Limb (tissue), 2 donors: ENCODE measurements at regions not wholly inside any gene's neighbourhood (a gene's known extent, or its start where the extent isn't known, plus 50 kb on each side); places are given as distances from the start of the nearest gene placed in this dataset.
A peak's percentile ranks its signal among the peaks of the same experiment; 100 is the strongest.
"Not testable (repeated sequence)": the region's sequence is repeated elsewhere in the genome, so short reads cannot be mapped to it uniquely, and the experiment has no call there.

Experiments used
- DNase-seq, 2 donors: peaks; one replicate each; pipeline ENCODE4 v3.0.0-alpha.2; 2016; ENCODE audit errors: extremely low spot score in 2 of 2

DNA sequence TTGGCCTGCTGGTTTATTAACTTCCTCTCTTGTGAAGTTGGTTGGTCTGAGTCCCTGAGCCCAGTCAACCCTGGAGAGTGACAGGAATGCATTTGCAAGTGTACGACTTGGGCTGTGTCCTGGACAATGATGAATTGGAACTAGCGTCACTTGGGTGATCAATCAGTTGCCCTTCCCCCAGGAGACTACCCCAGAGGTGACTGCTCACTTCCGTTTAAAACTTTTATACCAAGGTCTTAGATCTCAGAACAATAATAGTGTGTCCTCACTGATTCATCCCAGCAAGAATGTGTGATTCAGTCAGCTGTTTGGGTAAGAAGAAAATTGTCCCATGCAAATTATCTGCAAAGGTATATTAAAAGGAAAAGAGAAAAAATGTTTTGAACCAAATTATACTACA lies 102.9 kb upstream of the ARMC3 start:
- no peak for DNase-seq

DNA sequence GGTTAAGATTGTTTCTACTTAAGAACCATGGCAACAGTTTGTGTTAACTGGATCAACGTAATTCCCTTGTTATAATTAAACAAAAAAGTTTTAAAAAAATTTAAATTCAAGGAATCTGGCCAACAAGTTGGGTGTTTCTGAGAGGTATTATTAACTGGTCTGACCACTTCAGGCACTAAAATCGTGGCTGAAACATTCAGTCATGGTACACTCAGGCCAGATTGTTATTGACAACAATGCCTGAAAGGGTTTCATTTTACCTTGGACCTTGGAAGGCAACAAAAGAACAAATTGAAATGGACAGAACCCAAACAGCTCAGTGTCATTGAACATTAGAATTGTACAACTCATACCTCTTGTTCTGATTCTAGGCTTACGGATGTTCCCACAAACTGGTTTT lies 103.3 kb upstream of the ARMC3 start:
- no peak for DNase-seq

DNA sequence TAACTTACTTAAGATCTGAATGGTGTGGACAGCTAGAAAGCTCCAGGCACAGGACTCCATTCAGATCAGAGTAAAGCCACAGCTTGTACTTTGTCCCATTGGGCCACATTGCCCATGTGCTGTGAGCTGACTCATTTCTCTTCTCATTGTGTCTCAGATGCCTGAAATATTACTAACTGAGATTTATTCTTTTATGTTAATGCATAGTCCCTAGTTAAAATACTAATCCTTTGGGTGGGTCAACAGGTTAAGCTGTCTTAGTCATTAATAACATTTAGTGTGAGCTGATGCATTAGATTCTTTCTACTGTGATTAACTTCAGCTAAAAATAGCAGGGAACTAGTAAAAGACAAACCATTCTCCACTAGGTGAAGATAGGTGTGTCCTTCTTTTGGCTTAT lies 104.7 kb upstream of the ARMC3 start:
- no peak for DNase-seq

DNA sequence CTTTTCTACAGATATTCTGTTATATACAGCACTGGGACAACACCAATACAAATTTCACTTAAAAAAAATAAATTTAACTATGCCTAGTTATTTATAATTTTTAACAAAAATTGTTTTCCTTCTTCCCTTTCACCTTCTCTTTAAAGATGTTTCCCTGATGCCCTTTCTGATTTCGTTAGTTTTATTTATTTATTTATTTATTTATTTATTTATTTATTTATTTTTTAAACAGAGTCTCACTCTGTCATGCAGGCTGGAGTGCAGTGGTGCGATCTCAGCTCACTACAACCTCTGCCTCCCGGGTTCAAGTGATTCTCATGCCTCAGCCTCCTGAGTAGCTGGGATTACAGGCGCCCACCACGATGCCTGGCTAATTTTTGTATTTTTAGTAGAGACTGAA lies 105.9 kb upstream of the ARMC3 start:
- not testable (repeated sequence) for DNase-seq

DNA sequence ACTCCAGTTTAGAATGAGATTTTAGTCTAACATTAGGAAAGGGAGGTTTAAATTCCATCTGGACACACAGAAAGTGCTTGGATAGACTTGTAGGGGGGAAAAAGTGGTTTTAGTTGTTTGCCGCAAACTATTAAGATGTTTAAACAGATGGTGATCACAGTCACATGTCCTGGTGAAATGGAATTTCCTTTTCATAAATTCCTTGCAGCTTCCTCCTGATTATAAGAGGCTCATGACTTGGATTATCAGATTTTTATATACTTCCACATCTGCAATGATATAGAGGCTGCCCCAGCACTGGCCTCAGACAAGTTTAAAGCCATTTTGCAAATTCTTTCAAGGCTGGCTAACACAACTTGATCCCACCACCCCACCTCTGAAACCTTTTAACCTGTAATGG lies 106.4 kb upstream of the ARMC3 start:
- DNase-seq: no peak

- no peak for DNase-seq
Measured at GRCh38 chr10:22816298-22816653, 101.9 kb upstream of the PIP4K2A start.

- no peak for DNase-seq
Measured at GRCh38 chr10:22810643-22811465, 96.5 kb upstream of the PIP4K2A start.

GRCh38 chr10:22807238-22807637 lies 92.9 kb upstream of the PIP4K2A start:
- DNase-seq: no peak

DNA sequence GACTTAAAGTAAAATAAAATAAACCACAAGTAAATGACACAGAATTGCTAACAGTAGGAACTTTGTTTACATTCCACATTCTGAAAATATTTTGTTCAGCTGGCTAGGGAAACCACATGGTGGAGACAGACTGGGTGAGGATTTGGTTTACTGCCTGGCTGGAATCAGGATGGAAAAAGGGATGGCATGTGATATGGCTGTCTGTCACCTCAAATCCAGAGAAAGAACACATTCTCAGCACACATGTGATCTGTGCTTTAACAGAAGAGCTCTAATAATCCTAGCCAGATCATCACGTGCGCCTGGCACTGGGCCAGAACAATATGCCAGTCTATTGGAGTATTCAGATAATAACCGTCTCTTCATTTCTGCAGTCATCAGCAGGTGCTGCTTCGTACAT lies 90.9 kb upstream of the PIP4K2A start:
- peak in 1 of 2 donors; percentile 51 for DNase-seq

GRCh38 chr10:22803261-22803885 lies 89.0 kb upstream of the PIP4K2A start:
- DNase-seq: peak in 1 of 2 donors; percentile 34

DNA sequence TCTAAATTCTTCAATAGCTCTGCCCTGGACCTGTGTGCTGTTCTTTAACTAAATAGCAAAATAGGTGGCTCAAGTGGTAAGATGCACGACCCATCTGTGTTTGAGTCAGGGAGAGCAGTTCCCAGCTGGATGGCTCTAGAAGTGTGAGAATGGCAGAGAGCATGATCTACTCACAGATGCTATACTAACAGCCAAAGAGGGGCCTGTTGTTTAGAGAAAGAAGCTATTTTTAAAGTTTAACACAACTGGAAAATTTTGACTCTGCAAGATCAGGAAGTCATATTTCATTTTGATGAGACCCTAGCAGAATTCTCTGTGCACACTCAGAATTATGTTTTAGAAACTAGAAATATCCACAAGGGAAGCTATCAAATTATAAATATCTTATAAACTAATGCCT lies 87.4 kb upstream of the PIP4K2A start:
- DNase-seq: no peak

DNA sequence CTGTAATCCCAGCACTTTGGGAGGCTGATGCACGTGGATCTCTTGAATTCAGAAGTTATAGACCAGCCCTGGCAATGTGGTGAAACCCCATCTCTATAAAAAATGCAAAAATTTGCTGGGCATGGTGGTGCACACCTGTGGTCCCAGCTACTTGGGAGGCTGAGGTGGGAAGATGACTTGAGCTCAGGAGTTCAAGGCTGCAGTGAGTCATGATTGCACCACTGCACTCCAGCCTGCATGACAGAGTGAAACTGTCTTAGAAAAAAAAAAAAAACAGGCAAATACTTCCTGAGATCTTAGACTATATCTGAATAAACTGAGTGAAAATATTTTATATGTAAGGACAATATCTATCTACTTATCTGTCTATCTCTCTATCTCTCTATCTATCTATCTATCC lies 83.4 kb upstream of the PIP4K2A start:
- DNase-seq: not testable (repeated sequence)

GRCh38 chr10:22795546-22795945 lies 81.2 kb upstream of the PIP4K2A start:
- DNase-seq: no peak

- DNase-seq: no peak
Measured at GRCh38 chr10:22792161-22792560, 77.8 kb upstream of the PIP4K2A start.

GRCh38 chr10:22791665-22792064 lies 77.3 kb upstream of the PIP4K2A start:
- DNase-seq: no peak

GRCh38 chr10:22784668-22785067 lies 70.3 kb upstream of the PIP4K2A start:
- no peak for DNase-seq

- no peak for DNase-seq
Measured at GRCh38 chr10:22783807-22784206, 69.4 kb upstream of the PIP4K2A start.

DNA sequence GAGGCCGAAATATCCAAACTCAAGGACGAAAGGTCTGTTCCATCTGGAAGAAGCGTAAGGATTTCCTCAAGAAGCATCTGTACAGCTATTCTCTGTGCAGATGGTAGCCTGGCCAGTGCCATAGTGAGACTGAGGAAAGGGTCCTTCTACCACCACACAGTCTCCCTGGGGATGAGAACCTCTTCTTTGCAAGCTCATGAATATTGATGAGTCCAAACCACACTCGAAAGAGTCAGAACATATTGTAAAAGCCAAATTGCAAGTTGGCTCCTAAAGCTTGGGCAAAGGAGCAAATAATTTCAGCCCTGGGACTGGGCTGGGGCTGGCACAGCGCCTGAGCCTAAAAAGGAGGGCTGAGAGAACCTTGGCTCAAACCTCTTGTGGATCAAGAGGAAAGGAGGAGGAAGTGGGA lies 66.1 kb upstream of the PIP4K2A start:
- no peak for DNase-seq

DNA sequence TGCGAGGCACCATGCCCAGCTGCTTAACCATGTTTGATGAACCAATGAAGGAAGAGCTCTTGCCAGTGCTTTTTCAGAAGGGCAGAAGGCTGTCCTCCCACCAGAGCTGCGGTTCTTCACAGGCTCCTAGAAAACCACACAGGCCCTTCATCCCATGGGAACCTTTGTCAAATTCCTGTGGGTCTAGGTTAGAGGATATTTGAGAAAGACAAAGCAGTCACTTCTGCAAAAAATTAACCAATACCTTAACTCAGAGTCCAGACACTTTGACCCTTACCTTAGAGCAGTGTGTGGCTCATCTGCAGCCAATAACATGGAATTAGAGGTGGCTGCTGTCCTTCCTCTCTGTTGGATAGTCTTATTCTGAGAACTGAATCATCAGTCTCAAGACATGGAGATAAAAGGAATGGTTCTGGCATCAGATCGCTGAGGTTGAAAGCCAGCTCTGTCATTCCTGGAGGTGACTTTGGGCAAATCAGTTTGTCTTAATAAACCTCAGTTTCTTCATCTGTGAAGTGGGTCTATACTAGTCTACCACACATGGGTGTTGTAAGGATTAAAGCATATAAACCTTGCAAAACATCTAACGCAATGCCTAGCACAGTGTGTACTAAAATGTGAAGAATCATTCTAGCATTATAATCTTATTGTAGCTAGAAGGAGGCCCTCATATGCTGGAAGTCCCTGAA lies 65.1 kb upstream of the PIP4K2A start:
- no peak for DNase-seq

- no peak for DNase-seq
Measured at GRCh38 chr10:22774102-22774501, 59.7 kb upstream of the PIP4K2A start.

DNA sequence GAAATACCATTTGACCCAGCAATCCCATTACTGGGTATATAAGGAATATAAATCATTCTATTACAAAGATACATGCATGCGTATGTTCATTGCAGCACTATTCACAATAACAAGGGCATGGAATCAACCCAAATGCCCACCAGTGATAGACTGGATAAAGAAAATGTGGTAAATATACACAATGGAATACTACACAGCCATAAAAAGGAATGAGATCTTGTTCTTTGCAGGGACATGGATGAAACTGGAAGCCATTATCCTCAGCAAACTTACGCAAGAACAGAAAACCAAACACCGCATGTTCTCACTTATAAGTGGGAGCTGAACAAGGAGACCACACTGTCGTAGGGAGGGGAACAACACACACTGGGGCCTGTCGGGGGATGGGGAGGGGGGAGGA lies 57.3 kb upstream of the PIP4K2A start:
- DNase-seq: not testable (repeated sequence)

DNA sequence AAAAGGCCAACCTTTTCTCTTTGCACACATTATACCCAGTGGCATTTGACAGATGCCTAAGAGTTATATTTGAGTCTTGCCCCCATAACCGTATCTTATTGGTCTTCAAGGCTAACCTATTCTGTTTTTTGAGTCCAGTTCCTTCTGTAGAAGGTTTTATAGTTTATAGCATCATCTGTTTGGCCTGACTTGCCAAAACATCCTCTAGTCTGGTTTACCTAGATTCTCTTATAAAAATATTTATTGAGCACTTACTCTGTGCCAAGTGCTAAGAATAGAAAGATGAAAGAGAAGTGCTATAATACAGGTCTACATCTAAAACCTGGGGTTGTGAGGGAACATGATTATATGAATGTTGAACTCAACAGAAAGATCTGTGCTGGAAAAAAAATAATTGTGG lies 55.9 kb upstream of the PIP4K2A start:
- no peak for DNase-seq

GRCh38 chr10:22767859-22768258 lies 53.5 kb upstream of the PIP4K2A start:
- DNase-seq: no peak
